Caco-2 (cell line): ENCODE measurements at regions not wholly inside any gene's neighbourhood (a gene's known extent, or its start where the extent isn't known, plus 50 kb on each side); places are given as distances from the start of the nearest gene placed in this dataset.

Experiments
- BruUV-seq: library from RNA; stranded (reverse); fragments of 400-500 nt; replicated peaks from 2 replicates; lab custom pipeline; 2021; lab: Mats Ljungman, UMichigan
- CTCF ChIA-PET: fragments of 300-600 bp; sonication (Branson Sonifier 250); formaldehyde crosslinking; loops from one replicate; lab custom pipeline; 2022; ENCODE audit warnings: antibody characterized with exemption; lab: Charles Lee
- POLR2A ChIA-PET: fragments of 300-600 bp; sonication (Branson Sonifier 250); formaldehyde crosslinking; loops from one replicate; lab custom pipeline; 2022; ENCODE audit warnings: antibody characterized with exemption; lab: Charles Lee
- DNase-seq, 2 experiments: peaks; one replicate each; pipeline versions ENCODE4 v3.0.0 to v3.0.0-alpha.2; 2020 to 2022
- H3K27me3 ChIP-seq: replicated peaks from 2 replicates; pipeline ENCODE4 v1.6.0; 2011; ENCODE audit warnings: low read length; ENCODE audit not compliant: control insufficient read depth, insufficient read depth
- H3K36me3 ChIP-seq: 2 replicates; pipeline ENCODE4 v1.5.1; 2011; ENCODE audit warnings: low read length; ENCODE audit not compliant: control insufficient read depth, insufficient read depth
- H3K4me1 ChIP-seq: fragments of 250-450 bp; sonication (Bioruptor Pico); 2 replicates; pipeline ENCODE4 v1.5.1; 2020; ENCODE audit warnings: mild to moderate bottlenecking
- H3K4me3 ChIP-seq: 2 replicates; pipeline ENCODE4 v1.5.1; 2011; ENCODE audit warnings: low read depth, mild to moderate bottlenecking, control low read depth, low read length
- H3K9me3 ChIP-seq: fragments of 250-450 bp; sonication (Bioruptor Pico); 2 replicates; pipeline ENCODE4 v1.5.1; 2020; ENCODE audit warnings: mild to moderate bottlenecking, moderate library complexity
- H3K27ac Mint-ChIP-seq: one replicate; pipeline ENCODE4 v1.8.0; 2022; ENCODE audit warnings: mixed read lengths; ENCODE audit not compliant: unreplicated experiment
- H3K27me3 Mint-ChIP-seq: one replicate; pipeline ENCODE4 v1.8.0; 2022; ENCODE audit warnings: mixed read lengths; ENCODE audit not compliant: insufficient read depth, unreplicated experiment
- H3K36me3 Mint-ChIP-seq: one replicate; pipeline ENCODE4 v1.8.0; 2022; ENCODE audit warnings: mild to moderate bottlenecking, mixed read lengths; ENCODE audit not compliant: insufficient read depth, unreplicated experiment
- H3K4me1 Mint-ChIP-seq: one replicate; pipeline ENCODE4 v1.8.0; 2022; ENCODE audit warnings: low read depth, mixed read lengths; ENCODE audit not compliant: unreplicated experiment
- H3K4me3 Mint-ChIP-seq: one replicate; pipeline ENCODE4 v1.8.0; 2022; ENCODE audit warnings: mild to moderate bottlenecking, moderate library complexity, mixed read lengths; ENCODE audit not compliant: unreplicated experiment
- H3K9me3 Mint-ChIP-seq: one replicate; pipeline ENCODE4 v1.8.0; 2022; ENCODE audit warnings: mixed read lengths; ENCODE audit not compliant: unreplicated experiment
- CTCF ChIP-seq, 2 experiments: fragments of 200-600 bp in 1 of 2; IDR thresholded peaks; 1 replicate in 1 of 2; 2 replicates in 1 of 2; pipeline versions ENCODE4 v1.5.1 to v1.8.0; 2011 to 2022; ENCODE audit warnings: antibody characterized with exemption in 1 of 2, control low read depth in 1 of 2, inconsistent platforms in 1 of 2, low read depth in 1 of 2, low read length in 1 of 2, mild to moderate bottlenecking in 1 of 2, moderate library complexity in 1 of 2; ENCODE audit not compliant: insufficient read depth in 1 of 2, severe bottlenecking in 1 of 2, unreplicated experiment in 1 of 2
- intact Hi-C: fragments of 100-400 bp; cut with micrococcal nuclease; formaldehyde crosslinking; loops from one replicate; pipeline ENCODE4 v1.10.0; 2022; ENCODE audit not compliant: unreplicated experiment

GRCh38 chr11:15430381-15430780 is 315.7 kb downstream of the INSC start:
- H3K27me3 Mint-ChIP-seq = peaks cover 7% of the 10 kb centered on the region
- no peaks in the 10 kb centered on the region for H3K27me3 ChIP-seq
- no peak overlapping the region for H3K27ac Mint-ChIP-seq
- no peak overlapping the region for H3K4me3 Mint-ChIP-seq
- no peaks in the 10 kb centered on the region for H3K9me3 Mint-ChIP-seq
- ChIA-PET CTCF (no interaction called here), POLR2A (no interaction called here)
- DNase-seq = no peak
- H3K4me3 ChIP-seq = no peak overlapping the region
- BruUV-seq = no TSS peak
- no peaks in the 10 kb centered on the region for H3K4me1 Mint-ChIP-seq
- no peaks in the 10 kb centered on the region for H3K36me3 Mint-ChIP-seq
- H3K36me3 ChIP-seq = no peaks in the 10 kb centered on the region
- H3K4me1 ChIP-seq = no peaks in the 10 kb centered on the region
- no peaks in the 10 kb centered on the region for H3K9me3 ChIP-seq
- intact Hi-C loops = no loop called here
- no peak for TF ChIP-seq CTCF (IDR thresholded peaks at IDR 0.05; ENCODE audit: insufficient read depth in 1 of 2, low read depth in 1 of 2, low read length in 1 of 2, severe bottlenecking in 1 of 2, unreplicated experiment in 1 of 2)

GRCh38 chr11:15434529-15434928 is 319.8 kb downstream of the INSC start:
- no peak for DNase-seq
- BruUV-seq = no TSS peak
- TF ChIP-seq CTCF (IDR thresholded peaks at IDR 0.05; ENCODE audit: insufficient read depth in 1 of 2, low read depth in 1 of 2, low read length in 1 of 2, severe bottlenecking in 1 of 2, unreplicated experiment in 1 of 2) = no peak
- H3K4me3 ChIP-seq = no peak overlapping the region
- no peaks in the 10 kb centered on the region for H3K9me3 ChIP-seq
- Mint-ChIP-seq H3K4me3 (no peak overlapping the region), H3K27me3 (peaks cover 7% of the 10 kb centered on the region), H3K4me1 (no peaks in the 10 kb centered on the region), H3K36me3 (no peaks in the 10 kb centered on the region), H3K9me3 (no peaks in the 10 kb centered on the region), H3K27ac (no peak overlapping the region)
- CTCF ChIA-PET = no interaction called here
- H3K36me3 ChIP-seq = no peaks in the 10 kb centered on the region
- intact Hi-C loops = no loop called here
- POLR2A ChIA-PET = no interaction called here
- H3K27me3 ChIP-seq = no peaks in the 10 kb centered on the region
- no peaks in the 10 kb centered on the region for H3K4me1 ChIP-seq

DNA sequence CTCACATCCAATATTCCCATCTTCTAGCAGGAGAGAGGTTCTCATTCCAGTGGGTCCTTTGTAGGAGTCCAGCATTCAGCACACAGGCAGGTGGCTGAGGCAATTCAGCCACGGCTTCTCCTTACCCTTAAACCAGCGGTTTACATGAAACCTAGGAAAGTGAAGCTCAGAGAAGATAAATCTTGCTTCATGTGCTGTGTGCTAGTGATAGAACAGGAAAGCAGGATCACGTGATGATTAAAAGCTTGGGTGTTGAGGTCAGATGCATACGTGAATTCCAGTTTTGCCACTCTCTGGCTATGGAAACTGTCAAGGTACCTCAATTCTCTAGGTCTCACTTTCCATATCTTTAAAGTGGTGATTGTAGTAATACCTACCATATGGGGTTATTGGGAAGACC is 331.6 kb downstream of the INSC start:
- Mint-ChIP-seq H3K27ac (no peak overlapping the region), H3K4me3 (no peak overlapping the region), H3K9me3 (no peaks in the 10 kb centered on the region), H3K4me1 (no peaks in the 10 kb centered on the region), H3K27me3 (peaks cover 14% of the 10 kb centered on the region), H3K36me3 (no peaks in the 10 kb centered on the region)
- BruUV-seq = no TSS peak
- ChIA-PET CTCF (no interaction called here), POLR2A (no interaction called here)
- Histone ChIP-seq H3K4me1 (no peaks in the 10 kb centered on the region), H3K4me3 (no peak overlapping the region), H3K36me3 (no peaks in the 10 kb centered on the region), H3K9me3 (peaks cover 3% of the 10 kb centered on the region; the same call in 1 of the 2 replicates), H3K27me3 (no peaks in the 10 kb centered on the region)
- TF ChIP-seq CTCF (IDR thresholded peaks at IDR 0.05; ENCODE audit: insufficient read depth in 1 of 2, low read depth in 1 of 2, low read length in 1 of 2, severe bottlenecking in 1 of 2, unreplicated experiment in 1 of 2) = no peak
- no peak for DNase-seq
- intact Hi-C loops = no loop called here
